ENCODE measurements at regions not wholly inside any gene's neighbourhood (a gene's known extent, or its start where the extent isn't known, plus 50 kb on each side); places are given as distances from the start of the nearest gene placed in this dataset.
A peak's percentile ranks its signal among the peaks of the same experiment; 100 is the strongest.

DNA sequence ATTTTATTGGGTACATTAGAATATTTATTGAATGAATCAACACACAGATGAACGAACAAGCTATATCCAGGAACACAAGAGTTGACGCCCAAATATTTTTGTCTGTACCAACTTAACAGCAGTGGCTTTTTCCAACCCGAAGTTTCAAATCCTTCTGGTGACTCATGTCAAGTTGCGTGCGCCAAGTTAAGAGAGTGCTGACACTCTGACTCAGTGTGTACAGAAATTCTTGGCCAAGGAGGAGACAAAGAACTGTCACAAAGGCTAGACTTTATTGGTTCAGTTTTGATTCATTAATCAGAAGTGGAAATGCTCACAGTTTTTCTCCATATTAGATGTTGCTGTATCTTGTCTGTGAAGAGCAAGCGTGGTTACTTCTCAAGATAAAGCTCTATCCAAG lies 59.6 kb upstream of the TSC22D2 start:
- Histone ChIP-seq H3K27me3 (ENCODE audit: control insufficient read depth, extremely low read depth, insufficient read depth, low read length) (no peaks in the 10 kb centered on the region), H3K4me3 (ENCODE audit: control insufficient read depth in 2 of 3, extremely low read depth in 1 of 3, insufficient read depth in 2 of 3, low read depth in 1 of 3, low read length in 3 of 3) (peak overlapping the region in 2 of 3 experiments; percentile 38 to 41), H4K20me1 (ENCODE audit: control insufficient read depth, extremely low read depth, insufficient read depth, low read length) (no peaks in the 10 kb centered on the region), H3K79me2 (ENCODE audit: control insufficient read depth, insufficient read depth, low read length) (no peaks in the 10 kb centered on the region), H3K9ac (ENCODE audit: control insufficient read depth, extremely low read depth, insufficient read depth, low read length) (peak overlapping the region; percentile 64), H2AFZ (ENCODE audit: control insufficient read depth, low read length) (no peak overlapping the region), H3K9me1 (ENCODE audit: control insufficient read depth, extremely low read depth, insufficient read depth, low read length) (no peaks in the 10 kb centered on the region), H3K4me1 (ENCODE audit: control insufficient read depth, extremely low read depth, insufficient read depth, low read length) (peaks cover 88% of the 10 kb centered on the region), H3K9me3 (ENCODE audit: control insufficient read depth, low read depth, low read length) (no peaks in the 10 kb centered on the region), H3K36me3 (ENCODE audit: control insufficient read depth in 2 of 2, extremely low read depth in 1 of 2, insufficient read depth in 2 of 2, low read length in 2 of 2) (no peaks in the 10 kb centered on the region), H3K27ac (ENCODE audit: control insufficient read depth, insufficient read depth, low read length) (peak overlapping the region; percentile 88), H3K4me2 (ENCODE audit: control insufficient read depth, extremely low read depth, insufficient read depth, low read depth, low read length) (peak overlapping the region; percentile 72)
- dilution Hi-C loops (cut with MboI; ENCODE audit: extremely low pct_ligation_motif_present, low sequenced_read_pairs): no loop called here
- FAIRE-seq: peak; percentile 95
- DNase-seq (ENCODE audit: low read depth, low spot score): peak; percentile 64
- TF ChIP-seq EZH2 (IDR thresholded peaks at IDR 0.05; ENCODE audit: low read length): no peak
- TF ChIP-seq, protein P1, sequence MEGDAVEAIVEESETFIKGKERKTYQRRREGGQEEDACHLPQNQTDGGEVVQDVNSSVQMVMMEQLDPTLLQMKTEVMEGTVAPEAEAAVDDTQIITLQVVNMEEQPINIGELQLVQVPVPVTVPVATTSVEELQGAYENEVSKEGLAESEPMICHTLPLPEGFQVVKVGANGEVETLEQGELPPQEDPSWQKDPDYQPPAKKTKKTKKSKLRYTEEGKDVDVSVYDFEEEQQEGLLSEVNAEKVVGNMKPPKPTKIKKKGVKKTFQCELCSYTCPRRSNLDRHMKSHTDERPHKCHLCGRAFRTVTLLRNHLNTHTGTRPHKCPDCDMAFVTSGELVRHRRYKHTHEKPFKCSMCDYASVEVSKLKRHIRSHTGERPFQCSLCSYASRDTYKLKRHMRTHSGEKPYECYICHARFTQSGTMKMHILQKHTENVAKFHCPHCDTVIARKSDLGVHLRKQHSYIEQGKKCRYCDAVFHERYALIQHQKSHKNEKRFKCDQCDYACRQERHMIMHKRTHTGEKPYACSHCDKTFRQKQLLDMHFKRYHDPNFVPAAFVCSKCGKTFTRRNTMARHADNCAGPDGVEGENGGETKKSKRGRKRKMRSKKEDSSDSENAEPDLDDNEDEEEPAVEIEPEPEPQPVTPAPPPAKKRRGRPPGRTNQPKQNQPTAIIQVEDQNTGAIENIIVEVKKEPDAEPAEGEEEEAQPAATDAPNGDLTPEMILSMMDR (optimal IDR thresholded peaks at IDR 0.05 in 1 of 3, IDR thresholded peaks at IDR 0.05 in 1 of 3, conservative IDR thresholded peaks at IDR 0.05 in 1 of 3; ENCODE audit: extremely low read depth in 1 of 3, insufficient read depth in 2 of 3, low read length in 3 of 3): no peak

DNA sequence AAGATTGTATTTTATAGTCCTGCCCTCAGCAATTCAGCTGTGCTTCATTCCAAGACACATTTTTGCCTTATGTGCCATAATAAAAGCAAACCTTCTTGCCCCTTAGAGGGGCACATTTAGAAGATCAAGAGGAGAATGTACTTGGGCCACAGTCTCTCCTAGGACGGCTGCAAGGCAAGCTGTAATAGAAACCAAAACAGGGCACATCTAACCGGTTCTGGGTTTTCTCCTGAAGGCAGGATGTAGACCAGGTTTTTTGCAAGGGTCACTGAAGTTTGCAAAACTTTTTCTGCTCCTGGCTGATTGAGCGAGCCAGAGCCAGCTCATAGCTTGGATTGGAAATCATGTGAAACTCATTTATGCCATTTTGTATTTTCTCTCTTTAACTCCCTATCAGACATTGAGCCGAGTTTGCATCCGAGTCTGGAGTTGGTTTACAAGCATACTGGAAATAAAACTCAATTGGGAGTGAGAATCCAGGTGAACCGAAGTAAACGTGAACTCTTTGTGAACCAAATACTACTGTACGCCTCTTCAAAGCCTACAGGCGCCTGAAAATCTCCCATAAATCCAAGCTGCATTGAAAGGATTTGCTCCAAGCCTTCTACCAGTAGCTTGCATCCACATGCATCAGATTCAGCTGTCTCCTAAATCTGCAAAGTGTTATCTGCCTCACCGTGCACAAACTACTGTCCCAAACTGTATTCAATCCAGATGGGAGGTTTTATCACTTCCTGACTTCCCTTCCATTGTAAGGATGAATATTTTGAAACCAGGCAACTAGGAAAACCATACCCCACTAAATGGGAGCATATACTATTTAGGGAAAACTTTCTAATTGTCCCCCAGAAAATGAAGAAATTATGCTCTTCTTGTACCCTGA lies 60.9 kb upstream of the TSC22D2 start:
- FAIRE-seq: no peak
- Histone ChIP-seq H3K4me3 (ENCODE audit: control insufficient read depth in 2 of 3, extremely low read depth in 1 of 3, insufficient read depth in 2 of 3, low read depth in 1 of 3, low read length in 3 of 3) (peak overlapping the region in 2 of 3 experiments; percentile 21 to 38), H2AFZ (ENCODE audit: control insufficient read depth, low read length) (peak overlapping the region; percentile 83), H3K79me2 (ENCODE audit: control insufficient read depth, insufficient read depth, low read length) (no peaks in the 10 kb centered on the region), H3K4me1 (ENCODE audit: control insufficient read depth, extremely low read depth, insufficient read depth, low read length) (peaks cover 83% of the 10 kb centered on the region), H3K9me3 (ENCODE audit: control insufficient read depth, low read depth, low read length) (no peaks in the 10 kb centered on the region), H3K36me3 (ENCODE audit: control insufficient read depth in 2 of 2, extremely low read depth in 1 of 2, insufficient read depth in 2 of 2, low read length in 2 of 2) (no peaks in the 10 kb centered on the region), H3K27ac (ENCODE audit: control insufficient read depth, insufficient read depth, low read length) (peak overlapping the region; percentile 88), H3K9ac (ENCODE audit: control insufficient read depth, extremely low read depth, insufficient read depth, low read length) (peak overlapping the region; percentile 56), H3K4me2 (ENCODE audit: control insufficient read depth, extremely low read depth, insufficient read depth, low read depth, low read length) (peak overlapping the region; percentile 72), H3K27me3 (ENCODE audit: control insufficient read depth, extremely low read depth, insufficient read depth, low read length) (no peaks in the 10 kb centered on the region), H4K20me1 (ENCODE audit: control insufficient read depth, extremely low read depth, insufficient read depth, low read length) (no peaks in the 10 kb centered on the region), H3K9me1 (ENCODE audit: control insufficient read depth, extremely low read depth, insufficient read depth, low read length) (no peaks in the 10 kb centered on the region)
- DNase-seq (ENCODE audit: low read depth, low spot score): no peak
- dilution Hi-C loops (cut with MboI; ENCODE audit: extremely low pct_ligation_motif_present, low sequenced_read_pairs): no loop called here
- TF ChIP-seq, protein P1 (optimal IDR thresholded peaks at IDR 0.05 in 1 of 3, IDR thresholded peaks at IDR 0.05 in 1 of 3, conservative IDR thresholded peaks at IDR 0.05 in 1 of 3; ENCODE audit: extremely low read depth in 1 of 3, insufficient read depth in 2 of 3, low read length in 3 of 3): no peak
- TF ChIP-seq EZH2 (IDR thresholded peaks at IDR 0.05; ENCODE audit: low read length): no peak
